Dedifferentiated amniotic fluid mesenchymal stem cell (primary cell): ENCODE measurements at regions not wholly inside any gene's neighbourhood (a gene's known extent, or its start where the extent isn't known, plus 50 kb on each side); places are given as distances from the start of the nearest gene placed in this dataset.
"Not testable (repeated sequence)": the region's sequence is repeated elsewhere in the genome, so short reads cannot be mapped to it uniquely, and the experiment has no call there.

ENCODE experiments used
- DNase-seq: peaks from one replicate; pipeline ENCODE4 v3.0.0-alpha.2; 2016; ENCODE audit errors: extremely low spot score

- no peak for DNase-seq
These were observed 57.6 kb downstream of the PTTG1 start for GRCh38 chr5:160479220-160479619.

GRCh38 chr5:160479926-160480325 lies 58.3 kb downstream of the PTTG1 start:
- DNase-seq, result peak; percentile 76

- DNase-seq, result no peak
These were observed 59.0 kb downstream of the PTTG1 start for GRCh38 chr5:160480652-160481051.

- DNase-seq, result no peak
These were observed 63.0 kb downstream of the PTTG1 start for GRCh38 chr5:160484678-160485077.

GRCh38 chr5:160485364-160485969 lies 63.8 kb downstream of the PTTG1 start:
- no peak for DNase-seq

- no peak for DNase-seq
These were observed 64.9 kb downstream of the PTTG1 start for GRCh38 chr5:160486573-160486972.

- DNase-seq, result no peak
These were observed 67.0 kb downstream of the PTTG1 start for GRCh38 chr5:160488394-160489325.

- DNase-seq, result no peak
These were observed 69.8 kb downstream of the PTTG1 start for GRCh38 chr5:160491438-160491837.

GRCh38 chr5:160492565-160492964 lies 70.9 kb downstream of the PTTG1 start:
- DNase-seq, result no peak

GRCh38 chr5:160493806-160494338 lies 72.2 kb downstream of the PTTG1 start:
- no peak for DNase-seq

GRCh38 chr5:160494451-160494850 lies 72.8 kb downstream of the PTTG1 start:
- no peak for DNase-seq

- no peak for DNase-seq
These were observed 74.7 kb downstream of the PTTG1 start for GRCh38 chr5:160496334-160496733.

- no peak for DNase-seq
These were observed 75.1 kb downstream of the PTTG1 start for GRCh38 chr5:160496784-160497183.

GRCh38 chr5:160497878-160498277 lies 76.2 kb downstream of the PTTG1 start:
- DNase-seq, result no peak

GRCh38 chr5:160498441-160499043 lies 76.9 kb downstream of the PTTG1 start:
- DNase-seq, result not testable (repeated sequence)

GRCh38 chr5:160500786-160501779 lies 79.4 kb downstream of the PTTG1 start:
- DNase-seq, result no peak

- no peak for DNase-seq
These were observed 83.3 kb downstream of the PTTG1 start for GRCh38 chr5:160504906-160505305.

GRCh38 chr5:160506006-160507004 lies 84.7 kb downstream of the PTTG1 start:
- no peak for DNase-seq

GRCh38 chr5:160507221-160507721 lies 85.6 kb downstream of the PTTG1 start:
- DNase-seq, result no peak
